ENCODE measurements at regions not wholly inside any gene's neighbourhood (a gene's known extent, or its start where the extent isn't known, plus 50 kb on each side); places are given as distances from the start of the nearest gene placed in this dataset.

DNA sequence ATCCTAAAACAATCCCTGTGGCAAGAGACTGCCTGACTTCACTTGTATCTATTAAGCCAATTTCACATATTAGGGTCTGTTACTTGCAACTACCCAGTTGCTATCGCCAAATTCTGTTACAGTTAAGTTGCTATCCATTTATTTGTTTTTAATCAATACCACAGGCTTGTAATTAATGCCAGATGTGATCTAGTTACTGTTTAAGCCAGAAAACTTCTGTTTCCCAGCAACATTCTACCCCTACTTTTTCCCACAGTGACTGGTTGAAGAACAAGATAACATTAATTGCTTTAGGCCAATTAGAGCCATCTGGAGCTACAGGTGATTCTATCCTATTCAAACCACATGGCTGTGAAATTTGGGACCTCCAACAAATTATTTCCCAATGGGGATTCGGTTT is 131.3 kb downstream of the ALOX5 start:
- TF ChIP-seq RAD21 (CRISPR knock-in tag; conservative IDR thresholded peaks at IDR 0.05 in 1 of 2, IDR thresholded peaks at IDR 0.05 in 1 of 2) (no peak), SPI1 (IDR thresholded peaks at IDR 0.05; ENCODE audit: borderline replicate concordance, low read depth, low read length) (no peak), TAF1 (IDR thresholded peaks at IDR 0.05; ENCODE audit: control insufficient read depth, extremely low read depth, insufficient read depth, low read length, severe bottlenecking) (no peak), EGR1 (conservative IDR thresholded peaks at IDR 0.05) (no peak), EZH2 (IDR thresholded peaks at IDR 0.05; ENCODE audit: borderline replicate concordance, low read depth, low read length) (no peak), ZNF274 (IDR thresholded peaks at IDR 0.05; ENCODE audit: borderline replicate concordance, low read depth, low read length) (no peak)
- TF ChIP-seq, protein P1, sequence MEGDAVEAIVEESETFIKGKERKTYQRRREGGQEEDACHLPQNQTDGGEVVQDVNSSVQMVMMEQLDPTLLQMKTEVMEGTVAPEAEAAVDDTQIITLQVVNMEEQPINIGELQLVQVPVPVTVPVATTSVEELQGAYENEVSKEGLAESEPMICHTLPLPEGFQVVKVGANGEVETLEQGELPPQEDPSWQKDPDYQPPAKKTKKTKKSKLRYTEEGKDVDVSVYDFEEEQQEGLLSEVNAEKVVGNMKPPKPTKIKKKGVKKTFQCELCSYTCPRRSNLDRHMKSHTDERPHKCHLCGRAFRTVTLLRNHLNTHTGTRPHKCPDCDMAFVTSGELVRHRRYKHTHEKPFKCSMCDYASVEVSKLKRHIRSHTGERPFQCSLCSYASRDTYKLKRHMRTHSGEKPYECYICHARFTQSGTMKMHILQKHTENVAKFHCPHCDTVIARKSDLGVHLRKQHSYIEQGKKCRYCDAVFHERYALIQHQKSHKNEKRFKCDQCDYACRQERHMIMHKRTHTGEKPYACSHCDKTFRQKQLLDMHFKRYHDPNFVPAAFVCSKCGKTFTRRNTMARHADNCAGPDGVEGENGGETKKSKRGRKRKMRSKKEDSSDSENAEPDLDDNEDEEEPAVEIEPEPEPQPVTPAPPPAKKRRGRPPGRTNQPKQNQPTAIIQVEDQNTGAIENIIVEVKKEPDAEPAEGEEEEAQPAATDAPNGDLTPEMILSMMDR (IDR thresholded peaks at IDR 0.05 in 2 of 3, conservative IDR thresholded peaks at IDR 0.05 in 1 of 3; ENCODE audit: insufficient read depth in 2 of 3, low read depth in 1 of 3, low read length in 3 of 3), result no peak
- TF ChIP-seq, protein P2, sequence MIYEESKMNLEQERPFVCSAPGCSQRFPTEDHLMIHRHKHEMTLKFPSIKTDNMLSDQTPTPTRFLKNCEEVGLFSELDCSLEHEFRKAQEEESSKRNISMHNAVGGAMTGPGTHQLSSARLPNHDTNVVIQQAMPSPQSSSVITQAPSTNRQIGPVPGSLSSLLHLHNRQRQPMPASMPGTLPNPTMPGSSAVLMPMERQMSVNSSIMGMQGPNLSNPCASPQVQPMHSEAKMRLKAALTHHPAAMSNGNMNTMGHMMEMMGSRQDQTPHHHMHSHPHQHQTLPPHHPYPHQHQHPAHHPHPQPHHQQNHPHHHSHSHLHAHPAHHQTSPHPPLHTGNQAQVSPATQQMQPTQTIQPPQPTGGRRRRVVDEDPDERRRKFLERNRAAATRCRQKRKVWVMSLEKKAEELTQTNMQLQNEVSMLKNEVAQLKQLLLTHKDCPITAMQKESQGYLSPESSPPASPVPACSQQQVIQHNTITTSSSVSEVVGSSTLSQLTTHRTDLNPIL (CRISPR knock-in tag; IDR thresholded peaks at IDR 0.05), result no peak
- TF ChIP-seq, protein P3, sequence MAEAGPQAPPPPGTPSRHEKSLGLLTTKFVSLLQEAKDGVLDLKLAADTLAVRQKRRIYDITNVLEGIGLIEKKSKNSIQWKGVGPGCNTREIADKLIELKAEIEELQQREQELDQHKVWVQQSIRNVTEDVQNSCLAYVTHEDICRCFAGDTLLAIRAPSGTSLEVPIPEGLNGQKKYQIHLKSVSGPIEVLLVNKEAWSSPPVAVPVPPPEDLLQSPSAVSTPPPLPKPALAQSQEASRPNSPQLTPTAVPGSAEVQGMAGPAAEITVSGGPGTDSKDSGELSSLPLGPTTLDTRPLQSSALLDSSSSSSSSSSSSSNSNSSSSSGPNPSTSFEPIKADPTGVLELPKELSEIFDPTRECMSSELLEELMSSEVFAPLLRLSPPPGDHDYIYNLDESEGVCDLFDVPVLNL (CRISPR knock-in tag; IDR thresholded peaks at IDR 0.05; ENCODE audit: low read depth), result no peak
- TF ChIP-seq, protein P4, sequence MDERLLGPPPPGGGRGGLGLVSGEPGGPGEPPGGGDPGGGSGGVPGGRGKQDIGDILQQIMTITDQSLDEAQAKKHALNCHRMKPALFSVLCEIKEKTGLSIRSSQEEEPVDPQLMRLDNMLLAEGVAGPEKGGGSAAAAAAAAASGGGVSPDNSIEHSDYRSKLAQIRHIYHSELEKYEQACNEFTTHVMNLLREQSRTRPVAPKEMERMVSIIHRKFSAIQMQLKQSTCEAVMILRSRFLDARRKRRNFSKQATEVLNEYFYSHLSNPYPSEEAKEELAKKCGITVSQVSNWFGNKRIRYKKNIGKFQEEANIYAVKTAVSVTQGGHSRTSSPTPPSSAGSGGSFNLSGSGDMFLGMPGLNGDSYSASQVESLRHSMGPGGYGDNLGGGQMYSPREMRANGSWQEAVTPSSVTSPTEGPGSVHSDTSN (CRISPR knock-in tag; IDR thresholded peaks at IDR 0.05; ENCODE audit: low read depth), result no peak
- TF ChIP-seq, protein P4 (tag; conservative IDR thresholded peaks at IDR 0.05; ENCODE audit: low read depth), result no peak

Measured in K562 (cell line).